CD4-positive, alpha-beta T cell (primary cell): ENCODE measurements at regions not wholly inside any gene's neighbourhood (a gene's known extent, or its start where the extent isn't known, plus 50 kb on each side); places are given as distances from the start of the nearest gene placed in this dataset.
A peak's percentile ranks its signal among the peaks of the same experiment; 100 is the strongest.

ENCODE experiments used
- ATAC-seq: fragments of 200-7000 bp; cut with Tn5 transposase; one replicate; pipeline ENCODE4 v1.10.0; 2022; ENCODE audit warnings: mild to moderate bottlenecking; ENCODE audit not compliant: poor library complexity
- CTCF ChIA-PET: fragments of 350-600 bp; sonication (Branson Sonifier 250); formaldehyde crosslinking; loops from one replicate; lab custom pipeline; 2021; ENCODE audit warnings: antibody characterized with exemption, inconsistent platforms; lab: Charles Lee
- POLR2A ChIA-PET: fragments of 350-600 bp; sonication (Branson Sonifier 250); formaldehyde crosslinking; loops from one replicate; lab custom pipeline; 2021; ENCODE audit warnings: antibody characterized with exemption, inconsistent platforms; lab: Charles Lee
- DNase-seq, 14 experiments: peaks; one replicate each; pipeline ENCODE4 v3.0.0-alpha.2; 2013 to 2020; ENCODE audit warnings: mixed read lengths in 2 of 14
- H3K27ac ChIP-seq, 2 donors: one replicate each; pipeline versions ENCODE4 v1.5.1 to v1.7.0; 2013; ENCODE audit warnings: low read length in 2 of 2, low read depth in 1 of 2, mild to moderate bottlenecking in 1 of 2
- H3K27me3 ChIP-seq, 2 experiments: 1 replicate in 1 of 2; 2 replicates in 1 of 2; pipeline versions ENCODE4 v1.6.1 to v1.7.0; 2013; ENCODE audit warnings: low read length in 2 of 2, control low read depth in 1 of 2, mild to moderate bottlenecking in 1 of 2, moderate library complexity in 1 of 2; ENCODE audit not compliant: insufficient read depth in 2 of 2, control insufficient read depth in 1 of 2
- H3K36me3 ChIP-seq: one replicate; pipeline ENCODE4 v1.6.1; 2013; ENCODE audit warnings: low read length, control low read depth; ENCODE audit not compliant: insufficient read depth
- H3K4me1 ChIP-seq: one replicate; pipeline ENCODE4 v1.6.1; 2013; ENCODE audit warnings: low read length, control low read depth; ENCODE audit not compliant: insufficient read depth
- H3K4me3 ChIP-seq: one replicate; pipeline ENCODE4 v1.5.1; 2013; ENCODE audit warnings: mild to moderate bottlenecking, low read length, moderate library complexity
- H3K9me3 ChIP-seq, 2 experiments: 1 replicate in 1 of 2; 2 replicates in 1 of 2; pipeline versions ENCODE4 v1.6.1 to v1.7.0; 2013; ENCODE audit warnings: low read length in 2 of 2, mild to moderate bottlenecking in 2 of 2, control low read depth in 1 of 2, moderate library complexity in 1 of 2; ENCODE audit not compliant: control insufficient read depth in 1 of 2, insufficient read depth in 1 of 2
- H3K27ac Mint-ChIP-seq: one replicate; pipeline ENCODE4 v1.8.0; 2020; ENCODE audit warnings: mixed read lengths
- H3K27me3 Mint-ChIP-seq: one replicate; pipeline ENCODE4 v1.8.0; 2021; ENCODE audit warnings: mixed read lengths
- H3K36me3 Mint-ChIP-seq: one replicate; pipeline ENCODE4 v1.8.0; 2021; ENCODE audit warnings: low read depth, mixed read lengths
- H3K4me1 Mint-ChIP-seq: one replicate; pipeline ENCODE4 v1.8.0; 2021; ENCODE audit warnings: low read depth, mixed read lengths
- H3K4me3 Mint-ChIP-seq: one replicate; pipeline ENCODE4 v1.8.0; 2020; ENCODE audit warnings: mild to moderate bottlenecking, mixed read lengths
- H3K9me3 Mint-ChIP-seq: one replicate; pipeline ENCODE4 v1.8.0; 2020; ENCODE audit warnings: mixed read lengths
- CTCF ChIP-seq: fragments of 200-600 bp; IDR thresholded peaks from one replicate; pipeline ENCODE4 v1.8.0; 2022; ENCODE audit warnings: antibody characterized with exemption, mild to moderate bottlenecking
- intact Hi-C, 2 experiments: fragments of 100-400 bp; cut with DNase I in 1 of 2; cut with micrococcal nuclease in 1 of 2; formaldehyde crosslinking; loops; one replicate each; pipeline versions ENCODE4 v1.15.1 to v1.9.0; 2023 to 2025; cut with DNase I, micrococcal nuclease

- Mint-ChIP-seq H3K4me3 (peak overlapping the region; percentile 75), H3K36me3 (no peaks in the 10 kb centered on the region), H3K9me3 (no peaks in the 10 kb centered on the region), H3K27me3 (no peaks in the 10 kb centered on the region), H3K27ac (peak overlapping the region; percentile 96), H3K4me1 (peaks cover 21% of the 10 kb centered on the region)
- ChIA-PET POLR2A (interaction anchor here (1.6 to 3.2 kb wide), 4 partner anchors 384 to 432 kb away, joined by 6 to 26 read pairs (median 8); no protein-coding TSS in a partner anchor), CTCF (interaction anchor here (1.1 kb wide), 1 partner anchor 446 kb away, joined by 8 read pairs; no protein-coding TSS in a partner anchor)
- H3K4me3 ChIP-seq, result peak overlapping the region; percentile 45
- H3K27me3 ChIP-seq, result no peaks in the 10 kb centered on the region
- no peak for TF ChIP-seq CTCF
- DNase-seq (no peak), ATAC-seq (peak; percentile 31)
- intact Hi-C loops, result loop anchor here (5.0 to 10.0 kb wide), 3 partner anchors 38 to 531 kb away; no protein-coding TSS in a partner anchor
- H3K9me3 ChIP-seq, result no peaks in the 10 kb centered on the region
- H3K4me1 ChIP-seq, result no peaks in the 10 kb centered on the region
- no peaks in the 10 kb centered on the region for H3K36me3 ChIP-seq
- H3K27ac ChIP-seq, result peak overlapping the region in 1 of 2 donors; percentile 59
Observed at GRCh38 chr14:22124073-22124613, 450.5 kb upstream of the OR4E1 start.

GRCh38 chr14:22122829-22123560 lies 449.4 kb upstream of the OR4E1 start:
- ATAC-seq (peak; percentile 73), DNase-seq (peak in 3 of 14 experiments; percentile 22 to 40 (median 24))
- no peaks in the 10 kb centered on the region for H3K9me3 ChIP-seq
- peak overlapping the region in 1 of 2 donors; percentile 59 for H3K27ac ChIP-seq
- H3K27ac Mint-ChIP-seq, result peak overlapping the region; percentile 96
- H3K27me3 ChIP-seq, result no peaks in the 10 kb centered on the region
- H3K9me3 Mint-ChIP-seq, result no peaks in the 10 kb centered on the region
- no peaks in the 10 kb centered on the region for H3K27me3 Mint-ChIP-seq
- H3K36me3 ChIP-seq, result no peaks in the 10 kb centered on the region
- intact Hi-C loops, result loop anchor here (5.0 to 10.0 kb wide), 3 partner anchors 39 to 532 kb away; no protein-coding TSS in a partner anchor
- ChIA-PET CTCF (interaction anchor here (1.0 to 1.2 kb wide), 4 partner anchors 11 to 447 kb away, joined by 3 to 8 read pairs (median 4); no protein-coding TSS in a partner anchor), POLR2A (interaction anchor here (0.6 to 3.2 kb wide), 15 partner anchors 10 to 447 kb away, joined by 3 to 26 read pairs (median 4); no protein-coding TSS in a partner anchor)
- peak overlapping the region; percentile 75 for H3K4me3 Mint-ChIP-seq
- H3K36me3 Mint-ChIP-seq, result no peaks in the 10 kb centered on the region
- no peaks in the 10 kb centered on the region for H3K4me1 ChIP-seq
- peak overlapping the region; percentile 45 for H3K4me3 ChIP-seq
- TF ChIP-seq CTCF, result no peak
- peaks cover 21% of the 10 kb centered on the region for H3K4me1 Mint-ChIP-seq

DNA sequence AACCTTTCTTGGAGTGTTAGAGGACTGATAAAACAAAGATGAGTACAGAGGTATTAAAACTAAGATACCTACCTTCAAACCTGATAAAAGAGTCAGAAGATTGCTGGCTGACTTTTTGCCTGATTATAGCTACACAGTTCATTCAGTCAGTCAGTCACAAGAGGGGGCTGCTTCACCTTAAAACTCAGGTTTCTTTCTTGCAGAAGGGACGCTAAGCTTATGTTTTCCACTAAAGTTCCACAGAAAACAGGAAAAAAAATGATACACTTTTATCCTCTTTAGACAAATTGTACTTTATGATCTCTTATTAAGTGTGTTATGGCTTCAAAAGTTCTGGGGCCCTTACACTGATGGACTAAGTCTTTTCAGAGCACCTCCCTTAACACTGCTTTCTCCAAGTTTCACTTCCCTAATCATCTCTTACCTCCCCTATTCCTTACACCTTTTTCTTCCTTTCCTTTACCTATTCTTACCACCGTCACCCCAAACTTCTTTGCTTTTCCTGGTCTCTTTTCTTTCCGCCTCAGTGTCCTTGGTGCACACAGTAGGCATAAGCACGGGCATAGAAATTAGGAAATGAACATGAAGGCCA lies 448.7 kb upstream of the OR4E1 start:
- no peak for TF ChIP-seq CTCF

More for the DNA sequence above, 448.7 kb upstream of the OR4E1 start:
- Histone ChIP-seq H3K4me3 (peak overlapping the region; percentile 45), H3K27me3 (no peaks in the 10 kb centered on the region), H3K36me3 (no peaks in the 10 kb centered on the region), H3K4me1 (no peaks in the 10 kb centered on the region), H3K9me3 (no peaks in the 10 kb centered on the region), H3K27ac (peak overlapping the region in 1 of 2 donors; percentile 59)
- no peaks in the 10 kb centered on the region for H3K36me3 Mint-ChIP-seq
- intact Hi-C loops, result loop anchor here (5.0 to 10.0 kb wide), 3 partner anchors 40 to 532 kb away; no protein-coding TSS in a partner anchor
- no peaks in the 10 kb centered on the region for H3K27me3 Mint-ChIP-seq
- POLR2A ChIA-PET, result interaction anchor here (0.6 to 3.2 kb wide), 11 partner anchors 9 to 448 kb away, joined by 3 to 26 read pairs (median 4); no protein-coding TSS in a partner anchor
- H3K27ac Mint-ChIP-seq, result peak overlapping the region; percentile 96
- peak overlapping the region; percentile 75 for H3K4me3 Mint-ChIP-seq
- DNase-seq, result peak in 5 of 14 experiments; percentile 10 to 60 (median 41)
- H3K9me3 Mint-ChIP-seq, result no peaks in the 10 kb centered on the region
- peak; percentile 46 for ATAC-seq
- peaks cover 21% of the 10 kb centered on the region for H3K4me1 Mint-ChIP-seq
- CTCF ChIA-PET, result interaction anchor here (1.0 to 1.2 kb wide), 3 partner anchors 10 to 448 kb away, joined by 3 to 5 read pairs (median 3); no protein-coding TSS in a partner anchor
